ENCODE measurements at regions not wholly inside any gene's neighbourhood (a gene's known extent, or its start where the extent isn't known, plus 50 kb on each side); places are given as distances from the start of the nearest gene placed in this dataset.
"Not testable (repeated sequence)": the region's sequence is repeated elsewhere in the genome, so short reads cannot be mapped to it uniquely, and the experiment has no call there.

DNA sequence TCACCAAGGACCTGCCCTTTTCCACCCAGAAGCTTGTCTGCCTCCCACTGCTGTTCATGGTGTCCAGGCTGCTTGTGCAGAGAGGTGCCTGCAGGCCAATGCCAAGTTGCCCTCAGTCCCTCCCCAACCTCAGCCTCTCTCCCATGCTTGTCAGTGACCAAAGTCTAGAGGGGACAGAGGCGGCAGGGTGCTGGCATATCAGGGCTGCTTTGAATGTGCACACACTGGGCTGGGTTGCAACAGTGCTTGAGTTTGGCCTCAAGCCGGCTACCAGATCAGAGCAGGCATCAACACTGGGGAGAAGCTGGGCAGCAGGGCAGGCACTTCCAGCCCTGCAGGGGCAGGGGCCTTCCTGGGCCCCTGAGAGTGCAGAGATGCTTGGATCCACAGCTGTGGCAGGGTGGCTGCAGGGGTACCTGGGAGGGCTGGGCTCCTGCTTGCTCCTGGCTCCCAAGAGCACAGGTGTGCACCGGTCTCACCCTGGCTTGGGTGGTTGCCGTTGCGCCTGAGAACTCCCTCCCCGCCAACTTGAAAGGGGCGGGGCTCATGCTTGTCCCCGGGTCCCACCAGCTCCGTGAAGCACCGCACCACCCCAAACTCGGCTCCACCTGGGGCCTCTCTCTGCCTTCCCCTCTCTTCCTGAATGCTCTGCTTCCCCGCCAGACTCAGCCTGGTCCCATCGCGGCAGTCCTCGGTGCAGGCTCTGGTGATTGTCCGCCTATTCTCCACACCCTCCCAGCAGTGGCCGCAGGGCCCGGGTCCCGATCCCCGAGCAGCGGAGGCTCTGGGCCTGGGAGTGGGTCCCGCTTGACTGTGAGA lies 1681.9 kb upstream of the ADGRL3 start:
- DNase-seq: no peak

DNA sequence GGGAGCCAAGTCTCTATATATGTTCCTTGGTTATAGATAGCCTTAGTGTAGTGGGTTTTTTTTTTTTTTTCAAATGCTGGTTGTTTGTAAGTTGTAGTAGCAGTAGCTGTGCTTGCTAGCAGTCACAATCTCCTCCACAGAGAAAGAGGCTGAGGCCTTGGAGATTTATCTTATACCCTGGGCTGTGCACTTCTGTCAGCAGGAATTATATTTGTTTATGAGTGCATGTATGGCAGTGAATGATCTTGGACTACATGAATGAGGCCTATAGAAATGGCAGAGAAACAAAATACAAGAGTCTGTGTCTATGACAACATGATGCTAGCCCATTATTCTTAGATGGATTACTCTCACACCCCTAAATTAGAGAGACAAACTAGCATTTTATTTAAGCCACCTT lies 1674.2 kb upstream of the ADGRL3 start:
- DNase-seq: no peak

DNA sequence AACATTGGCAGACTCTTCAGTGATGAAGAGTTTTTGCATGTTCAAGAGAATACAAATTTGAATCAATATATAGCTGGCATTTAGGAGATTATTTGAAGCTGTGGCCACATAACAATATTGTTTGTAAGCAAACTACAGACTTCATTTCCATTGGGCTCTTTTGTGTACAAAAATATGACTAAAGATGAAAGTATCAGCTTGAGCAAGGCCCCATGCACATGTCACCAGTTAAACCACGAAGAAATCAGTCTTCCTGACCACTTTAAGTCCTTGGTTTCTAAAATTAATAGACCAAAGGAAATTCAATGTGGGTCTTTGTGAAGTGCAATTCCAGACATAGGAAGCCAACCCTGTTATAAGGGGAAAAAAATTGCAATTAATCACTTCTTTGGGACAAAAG lies 1664.6 kb upstream of the ADGRL3 start:
- no peak for DNase-seq

DNA sequence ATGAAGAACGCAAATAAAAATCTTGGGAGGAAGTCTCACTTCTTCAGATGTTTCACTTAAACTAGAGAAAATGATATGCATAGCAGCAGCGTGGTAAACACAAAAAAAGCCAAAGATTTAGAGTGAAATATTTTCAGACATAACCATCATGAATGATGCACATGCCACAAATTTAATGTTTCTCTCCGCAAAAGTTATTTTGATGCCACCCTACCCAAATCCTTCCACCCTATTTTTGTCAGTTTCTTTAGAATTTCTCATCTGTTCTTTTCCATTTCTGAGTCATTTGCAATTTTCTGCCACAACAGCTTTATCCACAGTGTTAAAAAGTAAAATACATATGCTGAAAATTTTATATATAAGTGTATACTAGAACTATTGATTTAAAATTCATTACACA lies 1663.7 kb upstream of the ADGRL3 start:
- no peak for DNase-seq

DNA sequence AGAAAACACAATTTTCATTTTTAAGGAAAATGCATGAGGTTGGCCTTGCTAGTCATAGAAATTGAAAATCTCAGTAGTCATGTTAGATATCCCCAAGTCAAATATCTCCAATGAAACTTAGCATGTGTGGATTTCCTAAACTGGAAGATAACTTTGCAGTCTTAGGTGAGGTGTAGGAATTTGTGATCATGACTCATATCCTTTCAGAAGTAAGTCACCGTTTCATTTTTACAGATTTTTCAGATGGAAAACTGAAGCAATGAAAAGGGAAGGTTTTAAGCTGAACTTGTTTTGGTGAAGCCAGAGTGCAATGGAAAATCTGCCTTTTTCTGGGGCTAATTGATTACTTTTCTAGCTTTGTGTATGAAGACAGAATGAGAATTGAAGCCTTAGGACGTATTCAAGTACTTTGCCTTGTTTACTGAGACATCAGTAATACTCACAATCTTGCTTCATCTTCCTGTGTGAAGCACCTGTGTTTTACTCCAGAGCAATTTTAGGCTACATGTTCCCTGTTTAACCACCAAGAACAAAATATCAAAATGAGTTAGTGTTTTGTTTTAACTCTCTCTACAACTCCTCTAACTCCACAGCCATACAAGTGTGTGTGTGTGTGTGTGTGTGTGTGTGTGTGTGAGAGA lies 1662.8 kb upstream of the ADGRL3 start:
- no peak for DNase-seq

DNA sequence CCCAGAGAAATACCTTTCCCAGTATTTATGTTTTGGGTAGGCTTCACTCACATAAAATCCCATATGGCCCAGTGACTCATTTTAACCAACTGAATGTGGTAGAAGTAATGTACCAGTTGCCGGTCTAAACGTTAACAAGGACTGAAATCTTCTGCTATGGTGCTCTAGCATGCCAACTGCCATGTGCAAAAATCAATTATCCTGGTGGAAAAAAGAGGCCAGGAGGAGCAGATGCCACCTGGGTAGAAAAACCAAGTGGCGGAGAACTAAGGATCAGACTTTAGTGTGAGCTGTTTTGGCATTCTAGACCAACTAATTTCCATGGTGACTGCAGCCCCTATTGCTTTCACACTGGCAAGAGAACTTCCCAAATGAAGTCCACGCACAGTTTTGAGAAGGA lies 1660.7 kb upstream of the ADGRL3 start:
- DNase-seq: no peak

DNA sequence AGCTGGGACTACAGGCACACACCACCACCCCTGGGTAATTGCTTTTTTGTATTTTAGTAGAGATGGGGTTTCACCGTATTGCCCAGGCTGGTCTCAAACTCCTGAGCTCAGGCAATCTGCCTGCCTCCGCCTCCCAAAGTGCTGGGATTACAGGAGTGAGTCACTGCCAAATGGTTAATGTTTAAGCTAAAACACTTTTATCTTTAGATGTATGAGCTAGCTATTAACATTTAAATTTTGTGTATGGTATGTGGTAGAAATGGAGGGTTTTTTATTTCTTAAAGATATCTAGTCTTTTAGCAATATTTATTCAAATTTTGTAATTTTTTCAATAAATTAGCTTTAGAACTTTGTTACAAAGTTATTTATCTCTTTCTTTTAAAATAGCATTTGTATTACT lies 1659.8 kb upstream of the ADGRL3 start:
- DNase-seq: no peak

DNA sequence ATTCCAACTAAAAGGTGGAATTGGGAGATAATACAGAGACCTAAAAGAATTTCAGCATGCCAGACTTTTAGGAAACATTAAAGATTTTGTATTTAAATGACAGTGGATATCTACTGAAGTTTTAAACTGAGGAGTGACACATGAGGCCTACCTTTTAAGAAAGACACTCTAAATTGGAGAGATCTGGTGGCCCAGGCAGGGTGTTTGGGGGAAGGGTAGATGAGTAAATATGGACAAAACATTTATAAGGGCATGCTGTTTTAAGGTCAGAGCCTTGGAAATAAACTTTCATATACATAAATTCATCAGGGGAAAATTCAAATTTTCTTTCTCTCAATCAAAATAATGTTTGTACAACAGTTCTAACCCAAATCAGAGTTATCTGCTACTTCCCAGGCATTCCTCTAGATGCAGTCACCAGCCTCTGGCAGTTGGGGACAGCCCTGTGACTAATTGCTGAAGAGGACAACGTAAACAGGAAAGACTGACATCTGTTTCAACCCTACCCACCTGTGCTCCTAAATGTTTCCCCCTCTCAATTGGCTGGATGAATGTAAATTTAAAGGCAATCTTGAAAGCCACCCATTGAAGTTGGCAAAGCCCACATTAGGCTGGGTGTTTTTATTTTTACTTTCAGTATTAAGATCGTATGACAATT lies 1646.9 kb upstream of the ADGRL3 start:
- DNase-seq: no peak

DNA sequence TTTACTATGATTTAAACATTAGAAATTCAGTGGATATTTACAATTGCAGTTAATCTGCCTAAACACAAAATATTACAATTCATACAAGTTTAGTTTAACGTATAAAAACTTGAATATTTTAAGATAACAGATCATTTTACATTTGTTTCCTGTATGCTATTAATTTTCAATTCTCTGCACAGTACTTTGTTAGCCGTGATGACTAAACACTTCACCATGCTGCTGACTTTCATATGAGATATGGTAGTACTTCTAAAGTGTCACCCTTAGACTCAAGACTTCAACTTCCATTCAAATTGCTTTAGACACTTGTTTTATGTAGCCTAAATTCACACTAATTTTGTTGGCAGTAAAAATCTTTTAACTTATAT lies 1646.4 kb upstream of the ADGRL3 start:
- no peak for DNase-seq

DNA sequence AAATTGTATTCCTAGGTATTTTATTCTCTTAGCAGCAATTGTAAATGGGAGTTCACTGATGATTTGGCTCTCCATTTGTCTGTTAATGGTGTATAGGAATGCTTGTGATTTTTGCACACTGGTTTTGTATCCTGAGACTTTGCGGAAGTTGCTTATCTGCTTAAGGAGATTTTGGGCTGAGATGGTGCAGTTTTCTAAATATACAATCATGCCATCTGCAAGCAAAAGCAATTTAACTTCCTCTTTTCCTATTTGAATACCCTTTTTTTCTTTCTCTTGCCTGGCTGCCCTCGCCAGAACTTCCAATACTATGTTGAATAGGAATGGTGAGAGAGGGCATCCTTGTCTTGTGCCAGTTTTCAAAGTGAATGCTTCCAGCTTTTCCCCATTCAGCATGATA lies 1643.9 kb upstream of the ADGRL3 start:
- not testable (repeated sequence) for DNase-seq

DNA sequence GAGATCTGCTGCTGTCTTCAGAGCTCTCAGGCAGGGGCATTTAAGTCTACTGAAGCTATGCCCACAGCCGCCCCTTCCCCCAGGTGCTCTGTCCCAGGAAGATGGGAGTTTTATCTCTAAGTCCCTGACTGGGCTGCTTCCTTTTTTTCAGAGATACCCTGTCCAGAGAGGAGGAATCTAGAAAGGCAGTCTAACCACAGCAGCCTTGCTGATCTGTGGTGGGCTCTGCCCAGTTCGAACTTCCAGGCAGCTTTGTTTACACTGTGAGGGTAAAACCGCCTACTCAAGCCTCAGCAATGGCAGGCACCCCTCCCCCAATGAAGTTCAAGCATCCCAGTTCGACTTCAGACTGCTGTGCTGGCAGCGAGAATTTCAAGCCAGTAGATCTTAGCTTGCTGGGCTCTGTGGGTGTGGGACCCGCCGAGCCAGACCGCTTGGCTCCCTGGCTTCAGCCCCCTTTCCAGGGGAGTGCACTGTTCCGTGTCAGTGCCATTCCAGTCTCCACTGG lies 1639.9 kb upstream of the ADGRL3 start:
- not testable (repeated sequence) for DNase-seq

DNA sequence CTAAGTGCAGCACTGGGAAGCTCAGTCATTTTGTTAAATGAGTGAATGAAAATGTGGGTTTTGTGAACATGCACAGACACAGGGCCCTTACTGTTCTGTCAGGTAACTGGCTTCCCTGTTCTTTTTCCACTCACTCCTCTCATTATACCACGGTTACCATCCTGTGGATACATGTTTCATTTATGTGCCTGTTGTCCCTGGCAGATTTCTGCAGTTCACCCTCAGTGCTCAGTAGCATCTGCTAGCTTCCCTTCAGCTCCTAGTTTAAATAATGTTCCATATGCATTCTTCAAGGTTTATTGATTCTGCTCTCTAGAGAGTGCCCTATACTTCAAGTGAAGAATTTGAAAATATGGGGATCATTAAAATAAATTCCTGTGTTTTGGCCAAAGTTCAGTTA lies 1634.3 kb upstream of the ADGRL3 start:
- no peak for DNase-seq

DNA sequence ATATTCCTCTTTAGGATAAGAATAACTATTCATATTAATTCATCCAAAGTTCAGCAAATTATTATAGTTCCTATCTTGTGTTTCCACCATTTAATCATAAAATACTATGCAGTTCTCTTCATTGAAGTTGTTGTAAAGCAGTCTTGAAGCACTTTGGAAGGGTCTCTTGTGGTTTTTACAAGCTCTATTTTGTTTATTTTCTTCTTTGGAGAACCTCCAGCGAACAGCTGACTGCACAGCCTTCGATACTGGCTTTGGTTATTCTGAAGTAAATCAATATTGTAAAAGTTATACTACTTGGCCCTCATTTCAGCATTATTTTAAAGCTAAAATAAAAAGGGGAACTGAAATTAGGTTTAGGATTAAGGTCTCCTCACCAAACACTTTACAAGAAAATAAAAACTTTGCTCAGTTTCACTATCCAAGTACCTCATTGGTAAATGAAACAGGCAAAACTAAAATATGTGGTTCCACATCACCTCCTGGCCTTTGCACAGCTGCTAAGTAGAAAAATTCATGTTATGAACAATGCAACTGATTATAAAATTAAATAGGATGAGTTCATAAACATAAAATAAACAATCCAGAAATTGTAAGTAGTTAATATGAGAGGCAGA lies 1629.2 kb upstream of the ADGRL3 start:
- DNase-seq: no peak

DNA sequence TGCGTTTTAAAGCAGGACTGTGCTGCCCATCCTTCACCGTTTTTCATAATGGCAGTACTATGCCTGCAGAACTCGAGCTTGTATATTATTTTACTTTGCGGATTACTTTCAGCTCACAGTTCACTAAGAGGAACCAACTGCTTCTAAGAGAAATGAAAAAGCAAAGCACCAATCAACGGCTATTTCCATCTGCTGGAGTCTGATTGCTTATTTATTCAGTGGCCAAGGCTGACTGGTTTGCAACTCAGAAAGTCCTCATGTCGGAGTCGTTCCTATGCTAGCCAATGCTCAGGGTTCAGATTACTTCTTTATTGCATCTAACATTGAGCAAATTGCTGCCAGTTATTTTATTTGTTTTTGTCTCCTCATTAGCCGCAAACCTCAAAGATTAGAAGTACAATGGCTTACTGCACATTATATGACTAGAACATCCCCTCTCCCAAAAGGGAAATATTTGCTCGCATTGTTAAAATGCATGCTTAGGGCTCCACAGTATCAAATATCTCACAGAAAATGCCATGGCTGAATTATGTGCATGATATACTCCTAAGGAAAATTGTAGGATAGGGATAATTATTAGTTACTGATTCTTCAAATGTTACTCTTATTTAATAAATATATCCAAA lies 1628.2 kb upstream of the ADGRL3 start:
- no peak for DNase-seq

DNA sequence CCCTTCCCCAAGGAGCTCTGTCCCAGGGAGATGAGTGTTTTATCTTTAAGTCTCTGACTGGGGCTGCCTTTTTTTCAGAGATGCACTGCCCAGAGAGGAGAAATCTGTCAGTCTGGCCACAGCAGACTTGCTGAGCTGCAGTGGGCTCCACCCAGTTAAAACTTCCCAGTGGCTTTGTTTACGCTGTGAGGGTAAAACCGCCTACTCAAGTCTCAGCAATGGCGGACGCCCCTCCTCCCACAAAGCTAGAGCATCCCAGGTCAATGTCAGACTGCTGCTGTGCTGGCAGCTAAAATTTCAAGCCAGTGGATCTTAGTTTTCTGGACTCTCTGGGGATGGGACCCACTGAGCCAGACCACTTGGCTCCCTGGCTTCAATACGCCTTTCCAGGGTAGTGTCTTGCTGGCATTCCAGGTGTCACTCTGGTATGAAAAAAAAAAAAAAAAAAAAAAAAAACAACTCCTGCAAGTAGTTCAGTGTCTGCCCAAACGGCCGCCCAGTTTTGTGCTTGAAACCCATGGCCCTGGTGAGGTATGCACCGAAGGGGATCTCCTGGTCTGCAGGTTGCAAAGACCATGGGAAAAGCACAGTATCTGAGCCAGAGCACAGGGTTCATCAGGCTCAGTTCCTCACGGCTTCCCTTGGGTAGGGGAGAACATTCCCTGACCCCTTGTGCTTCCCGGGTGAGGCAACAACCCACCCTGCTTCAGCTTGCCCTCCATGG lies 1616.1 kb upstream of the ADGRL3 start:
- DNase-seq: no peak

DNA sequence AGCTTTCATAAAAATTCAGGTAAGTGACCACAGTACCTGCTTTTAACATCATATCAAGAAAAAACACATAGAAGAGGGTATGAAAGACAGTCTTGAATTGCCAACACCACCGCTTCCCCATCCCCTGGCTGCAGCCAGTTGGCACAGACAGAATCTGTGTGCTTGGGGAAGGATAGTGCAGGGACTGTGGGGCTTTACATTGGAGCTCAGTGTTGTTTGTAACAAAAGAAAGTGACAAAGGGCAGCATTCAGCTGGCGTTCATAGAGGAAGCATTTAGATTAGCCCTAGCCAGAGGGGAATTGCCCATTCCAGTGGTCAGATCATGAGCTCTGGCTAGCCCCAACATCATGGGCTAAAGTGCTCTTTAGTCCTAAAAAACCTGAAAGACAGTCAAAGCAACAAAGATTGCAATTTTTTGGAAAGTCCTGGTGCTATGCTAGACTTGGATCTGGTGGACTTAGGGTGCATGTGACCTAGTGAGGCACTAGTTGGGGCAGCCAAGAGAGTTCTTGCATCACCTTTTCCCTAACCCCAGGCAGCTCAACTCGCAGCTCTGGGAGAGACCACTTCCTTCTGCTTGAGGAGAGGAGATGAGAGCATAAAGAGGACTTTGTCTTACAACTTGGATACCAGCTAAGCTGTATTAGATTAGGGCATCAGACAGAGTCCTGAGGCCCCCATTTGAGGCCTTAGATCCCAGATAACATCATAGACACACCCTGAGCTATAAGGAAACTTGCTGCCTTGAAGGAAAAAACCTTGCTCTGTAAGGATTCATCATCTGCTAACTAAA lies 1602.4 kb upstream of the ADGRL3 start:
- DNase-seq: no peak

DNA sequence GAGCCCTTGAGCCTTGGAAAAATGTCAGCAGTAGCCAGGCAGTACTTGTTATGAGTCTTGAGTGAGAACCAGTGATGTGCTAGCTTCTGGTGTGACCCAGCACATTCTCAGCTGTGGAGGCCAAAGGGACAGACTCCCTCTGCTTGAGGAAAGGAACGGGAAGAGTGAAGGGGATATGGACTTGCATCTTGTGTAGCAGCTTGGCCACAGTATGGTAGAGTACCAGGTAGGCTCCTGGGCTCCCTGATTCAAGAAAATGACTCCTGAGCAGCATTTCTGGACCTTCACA lies 1601.9 kb upstream of the ADGRL3 start:
- no peak for DNase-seq

DNA sequence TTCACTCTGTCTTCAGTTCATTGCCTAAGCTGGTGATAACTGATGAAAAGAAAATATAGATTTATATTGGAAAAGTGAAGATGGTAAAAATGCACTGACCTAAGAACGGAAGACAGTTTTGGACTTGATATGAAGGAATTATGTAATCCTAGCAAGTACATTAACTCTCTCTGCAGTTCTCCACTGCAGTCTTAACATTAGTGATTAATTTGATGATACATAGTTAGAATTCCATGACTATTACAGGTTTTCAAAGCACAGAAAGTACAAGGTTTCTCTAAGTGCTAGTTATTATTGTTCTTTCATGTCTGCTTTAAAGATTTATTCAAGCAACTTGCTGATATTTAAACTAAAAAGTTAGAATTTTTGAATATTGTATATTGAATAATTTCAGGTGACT lies 1591.7 kb upstream of the ADGRL3 start:
- no peak for DNase-seq

DNA sequence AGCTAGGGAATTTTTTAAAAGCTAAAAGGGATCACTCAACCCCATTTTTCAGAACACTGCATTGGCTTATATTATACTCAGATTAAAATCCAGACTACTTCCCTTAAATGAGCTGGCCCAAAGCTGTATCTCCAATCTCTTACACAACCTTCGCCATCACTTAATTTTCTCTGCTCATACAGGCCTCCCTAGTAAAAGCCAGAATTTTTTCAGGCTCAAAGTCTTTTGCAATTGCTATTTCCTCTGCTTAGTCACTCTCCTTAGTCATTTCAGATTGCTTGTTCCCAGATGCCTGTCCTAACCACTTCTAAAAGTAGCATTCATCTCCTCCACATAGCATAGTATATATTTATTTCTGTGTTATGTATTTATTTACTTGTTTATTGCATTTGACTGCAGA lies 1587.9 kb upstream of the ADGRL3 start:
- no peak for DNase-seq

DNA sequence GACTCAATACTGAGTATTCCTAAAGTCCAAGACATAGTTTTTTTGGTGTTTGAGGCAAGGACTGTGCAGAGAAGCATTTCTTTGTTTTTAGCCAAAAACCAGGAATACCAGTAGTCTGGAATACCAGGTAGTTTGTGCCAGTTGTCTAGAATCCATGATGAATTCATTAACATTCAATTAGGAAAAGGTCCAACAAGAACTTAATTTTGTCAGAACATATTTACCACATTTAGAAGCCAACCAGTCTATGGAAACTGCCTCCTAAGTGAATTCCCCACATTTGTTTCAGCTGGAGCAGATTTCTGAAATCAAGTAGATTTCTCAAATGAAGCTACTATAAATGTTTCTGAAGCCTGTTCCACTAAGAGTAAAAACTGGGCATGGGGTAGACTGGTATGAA lies 1584.8 kb upstream of the ADGRL3 start:
- no peak for DNase-seq

DNA sequence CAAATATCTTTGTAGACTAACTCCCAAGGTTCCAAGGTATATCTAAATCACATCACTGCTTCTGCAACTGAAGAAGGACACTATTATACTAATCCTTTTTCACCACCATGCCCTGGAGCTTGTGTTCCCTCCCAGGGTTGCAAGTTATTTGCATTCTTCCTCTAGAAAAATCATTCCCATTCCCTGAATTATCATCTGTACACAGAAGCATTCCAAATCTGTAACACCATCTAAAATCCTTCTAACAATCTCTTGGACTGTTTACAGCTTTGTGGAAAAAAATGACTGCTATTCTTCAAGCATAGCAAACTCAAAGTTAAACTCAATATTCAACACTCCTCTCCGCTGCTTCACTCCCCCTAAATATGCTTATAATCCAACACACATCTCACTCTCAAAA lies 1570.8 kb upstream of the ADGRL3 start:
- DNase-seq: no peak

DNA sequence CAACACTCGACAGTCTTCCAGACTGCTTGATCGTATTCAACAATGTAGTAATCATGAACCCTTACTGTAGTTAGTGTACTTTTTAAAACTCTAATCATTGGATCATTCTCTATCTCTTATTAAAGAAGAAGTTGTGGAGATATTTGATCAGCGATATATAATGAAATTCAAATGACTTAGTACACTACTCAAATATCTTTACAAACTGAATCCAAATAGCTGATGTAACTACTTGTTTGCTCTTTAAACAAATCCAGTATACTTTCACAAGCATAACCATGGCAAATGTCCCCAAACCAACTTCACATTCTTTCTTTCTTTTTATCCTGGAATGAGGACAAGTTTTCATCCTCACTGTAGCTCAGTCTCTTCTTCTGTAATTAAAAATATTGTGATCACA lies 1569.9 kb upstream of the ADGRL3 start:
- DNase-seq: no peak

Measured in NK-92 treated with Interleukin-12 subunit alpha and Interleukin-12 subunit beta, amount 100 ng/mL, for 24 hours (cell line).